ENCODE measurements at regions not wholly inside any gene's neighbourhood (a gene's known extent, or its start where the extent isn't known, plus 50 kb on each side); places are given as distances from the start of the nearest gene placed in this dataset.

DNA sequence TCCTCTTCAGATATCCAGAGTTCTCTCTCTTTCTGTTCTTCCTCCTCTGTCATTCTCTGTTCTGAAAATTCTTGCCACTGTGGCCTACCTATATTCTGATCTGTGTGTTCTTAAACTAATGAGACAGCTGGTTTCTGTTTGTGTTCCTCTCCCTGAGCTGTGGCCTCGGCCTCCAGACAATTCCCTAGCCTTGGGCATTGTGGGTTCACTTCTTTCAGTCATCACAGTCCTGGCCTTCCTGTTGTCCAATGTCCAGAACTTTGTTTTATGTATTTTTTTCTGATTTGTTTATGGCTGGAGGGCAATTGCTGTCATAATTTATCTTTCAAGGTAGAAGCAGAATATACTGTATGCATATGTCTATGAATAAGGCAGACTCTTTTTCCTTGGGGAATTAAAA, 173.2 kb upstream of the MTPN start:
- intact Hi-C loops (cut with micrococcal nuclease): no loop called here
- Histone ChIP-seq H3K4me3 (ENCODE audit: insufficient read depth, low read depth, low read length) (no peak overlapping the region), H3K56ac (ENCODE audit: extremely low read depth, insufficient read depth, low read length) (no peak overlapping the region), H4K20me1 (ENCODE audit: insufficient read depth, low read length) (no peaks in the 10 kb centered on the region), H4K5ac (ENCODE audit: low read depth, low read length) (no peak overlapping the region), H3K27me3 (ENCODE audit: control insufficient read depth, insufficient read depth, low read length) (no peaks in the 10 kb centered on the region), H3K4ac (ENCODE audit: low read depth, low read length) (no peak overlapping the region), H2BK20ac (ENCODE audit: low read depth, low read length) (no peak overlapping the region), H3K9ac (ENCODE audit: low read depth, low read length) (no peak overlapping the region), H2BK5ac (ENCODE audit: low read depth, low read length, poor library complexity, severe bottlenecking) (no peak overlapping the region), H4K91ac (ENCODE audit: insufficient read depth, low read depth, low read length) (no peak overlapping the region), H3K23ac (ENCODE audit: low read depth, low read length) (no peak overlapping the region), H2AFZ (replicated peaks; ENCODE audit: low read length, poor library complexity) (no peak overlapping the region), H3K27ac (ENCODE audit: insufficient read depth, low read length) (no peak overlapping the region), H3K18ac (ENCODE audit: low read depth, low read length) (no peak overlapping the region), H2AK9ac (replicated peaks; ENCODE audit: low read depth, low read length, poor library complexity) (no peak overlapping the region), H2BK120ac (ENCODE audit: low read depth, low read length) (no peak overlapping the region), H2BK15ac (ENCODE audit: low read depth, low read length) (no peak overlapping the region), H3K9me1 (ENCODE audit: insufficient read depth, low read length) (no peaks in the 10 kb centered on the region), H3K4me2 (ENCODE audit: low read depth, low read length) (no peak overlapping the region), H2AK5ac (ENCODE audit: low read depth, low read length) (no peak overlapping the region), H3K14ac (replicated peaks; ENCODE audit: low read depth, low read length) (no peak overlapping the region), H3K4me1 (ENCODE audit: control insufficient read depth, insufficient read depth, low read length) (no peaks in the 10 kb centered on the region), H4K8ac (ENCODE audit: low read depth in 2 of 2, low read length in 2 of 2) (no peak overlapping the region), H3K36me3 (ENCODE audit: control insufficient read depth, insufficient read depth, low read length) (no peaks in the 10 kb centered on the region), H3K9me3 (ENCODE audit: control insufficient read depth, insufficient read depth, low read length) (no peaks in the 10 kb centered on the region), H3K79me1 (ENCODE audit: low read depth in 1 of 2, low read length in 2 of 2) (no peaks in the 10 kb centered on the region)
- ChIA-PET CTCF (no interaction called here), POLR2A (ENCODE audit: unreplicated experiment) (no interaction called here)
- no peak for DNase-seq
- no CpG with 5 or more reads among the region's 1 CpG for WGBS, 2 experiments (ENCODE audit: extremely low coverage in 2 of 2, insufficient read length in 1 of 2)
- no peak for TF ChIP-seq SMC3 (IDR thresholded peaks at IDR 0.05; ENCODE audit: low read depth, low read length)
- TF ChIP-seq, protein P1, sequence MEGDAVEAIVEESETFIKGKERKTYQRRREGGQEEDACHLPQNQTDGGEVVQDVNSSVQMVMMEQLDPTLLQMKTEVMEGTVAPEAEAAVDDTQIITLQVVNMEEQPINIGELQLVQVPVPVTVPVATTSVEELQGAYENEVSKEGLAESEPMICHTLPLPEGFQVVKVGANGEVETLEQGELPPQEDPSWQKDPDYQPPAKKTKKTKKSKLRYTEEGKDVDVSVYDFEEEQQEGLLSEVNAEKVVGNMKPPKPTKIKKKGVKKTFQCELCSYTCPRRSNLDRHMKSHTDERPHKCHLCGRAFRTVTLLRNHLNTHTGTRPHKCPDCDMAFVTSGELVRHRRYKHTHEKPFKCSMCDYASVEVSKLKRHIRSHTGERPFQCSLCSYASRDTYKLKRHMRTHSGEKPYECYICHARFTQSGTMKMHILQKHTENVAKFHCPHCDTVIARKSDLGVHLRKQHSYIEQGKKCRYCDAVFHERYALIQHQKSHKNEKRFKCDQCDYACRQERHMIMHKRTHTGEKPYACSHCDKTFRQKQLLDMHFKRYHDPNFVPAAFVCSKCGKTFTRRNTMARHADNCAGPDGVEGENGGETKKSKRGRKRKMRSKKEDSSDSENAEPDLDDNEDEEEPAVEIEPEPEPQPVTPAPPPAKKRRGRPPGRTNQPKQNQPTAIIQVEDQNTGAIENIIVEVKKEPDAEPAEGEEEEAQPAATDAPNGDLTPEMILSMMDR (conservative IDR thresholded peaks at IDR 0.05; ENCODE audit: low read depth, low read length): no peak
- TF ChIP-seq, protein P2, sequence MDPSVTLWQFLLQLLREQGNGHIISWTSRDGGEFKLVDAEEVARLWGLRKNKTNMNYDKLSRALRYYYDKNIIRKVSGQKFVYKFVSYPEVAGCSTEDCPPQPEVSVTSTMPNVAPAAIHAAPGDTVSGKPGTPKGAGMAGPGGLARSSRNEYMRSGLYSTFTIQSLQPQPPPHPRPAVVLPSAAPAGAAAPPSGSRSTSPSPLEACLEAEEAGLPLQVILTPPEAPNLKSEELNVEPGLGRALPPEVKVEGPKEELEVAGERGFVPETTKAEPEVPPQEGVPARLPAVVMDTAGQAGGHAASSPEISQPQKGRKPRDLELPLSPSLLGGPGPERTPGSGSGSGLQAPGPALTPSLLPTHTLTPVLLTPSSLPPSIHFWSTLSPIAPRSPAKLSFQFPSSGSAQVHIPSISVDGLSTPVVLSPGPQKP (IDR thresholded peaks at IDR 0.05; ENCODE audit: borderline replicate concordance, low read depth, low read length): no peak
- no peak for TF ChIP-seq MXI1 (IDR thresholded peaks at IDR 0.05; ENCODE audit: borderline replicate concordance, low read depth, low read length)
- TF ChIP-seq CEBPB (IDR thresholded peaks at IDR 0.05; ENCODE audit: low read depth, low read length): no peak
- in situ Hi-C loops (cut with MboI; ENCODE audit: low sequenced_read_pairs): no loop called here
- ATAC-seq (ENCODE audit: low read depth): no peak
- BruUV-seq (replicated peaks): no TSS peak
- dilution Hi-C loops (cut with HindIII; ENCODE audit: low sequenced_read_pairs, unreplicated experiment): no loop called here
